ENCODE measurements at regions not wholly inside any gene's neighbourhood (a gene's known extent, or its start where the extent isn't known, plus 50 kb on each side); places are given as distances from the start of the nearest gene placed in this dataset.

DNA sequence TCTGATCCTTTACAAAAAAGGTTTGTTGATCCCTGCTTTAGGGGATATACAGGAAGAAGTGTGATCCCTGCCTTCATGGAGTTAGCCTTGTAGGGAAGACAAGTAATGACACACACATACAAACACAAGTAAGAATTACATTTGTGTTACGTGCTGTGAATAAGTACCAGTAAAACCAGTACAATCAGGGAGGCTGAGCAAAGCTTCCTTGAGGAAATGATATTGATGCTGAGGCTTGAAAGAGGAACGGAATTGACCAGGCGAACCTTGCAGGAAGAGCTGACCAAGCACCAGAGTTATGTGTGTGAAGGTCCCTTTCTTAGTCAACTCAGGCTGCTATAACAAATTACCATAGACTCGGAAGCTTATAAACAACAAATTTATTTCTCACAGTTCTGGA lies 83.6 kb upstream of the CACUL1 start:
- no peak for DNase-seq

DNA sequence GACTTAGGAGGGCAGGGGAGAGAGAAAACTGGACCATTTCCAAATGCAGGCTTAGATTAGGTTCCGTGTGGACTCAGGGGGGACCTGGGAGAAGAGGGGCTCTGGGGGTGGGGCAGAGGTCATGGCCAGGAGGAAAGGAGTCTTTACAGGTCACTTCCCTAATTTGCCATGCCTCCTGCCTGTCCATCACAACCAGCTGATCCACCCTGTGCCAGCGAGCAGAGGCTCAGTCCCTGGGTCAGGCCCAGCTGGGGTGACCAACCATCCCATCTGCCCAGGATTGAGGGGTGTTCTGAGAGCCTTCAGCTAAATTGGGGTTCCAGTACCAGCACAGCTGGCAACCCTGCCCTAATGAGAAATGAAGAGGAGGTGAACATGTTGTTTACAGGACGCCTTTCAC lies 84.6 kb upstream of the CACUL1 start:
- no peak for DNase-seq

DNA sequence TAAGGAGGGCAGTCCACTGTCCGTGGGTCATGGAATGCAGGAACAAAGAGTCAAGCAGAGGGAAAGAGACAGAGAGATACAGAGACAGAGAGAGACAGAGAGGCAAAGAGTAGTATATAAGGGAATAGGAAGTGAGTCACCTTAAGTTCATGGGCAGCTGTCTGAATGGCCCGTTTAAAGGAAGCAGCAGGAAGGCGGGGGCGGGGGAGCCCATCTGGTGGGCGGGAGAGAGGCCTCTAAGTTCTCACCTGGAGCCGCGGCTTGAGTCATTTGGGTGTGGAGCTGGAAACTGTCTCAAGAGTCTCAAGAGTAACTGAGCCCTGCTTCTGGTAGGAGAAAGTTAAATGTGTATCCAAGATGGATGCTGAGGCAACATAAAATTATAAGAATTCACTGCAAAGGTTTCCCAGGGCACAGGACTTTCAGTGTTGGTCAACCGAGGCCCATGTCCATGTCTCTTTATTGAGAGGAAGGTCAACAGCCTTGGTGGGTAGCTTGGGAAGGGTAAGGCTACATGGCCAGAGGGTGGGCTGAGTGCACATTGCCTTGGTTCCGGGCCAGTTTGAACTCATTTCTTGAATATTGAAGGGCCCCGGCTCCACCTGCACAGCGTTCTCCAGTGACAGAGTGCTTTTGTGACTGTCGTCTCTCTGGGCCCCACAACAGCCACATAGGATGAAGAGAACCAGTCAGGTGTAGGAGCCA lies 85.5 kb upstream of the CACUL1 start:
- DNase-seq, result no peak

DNA sequence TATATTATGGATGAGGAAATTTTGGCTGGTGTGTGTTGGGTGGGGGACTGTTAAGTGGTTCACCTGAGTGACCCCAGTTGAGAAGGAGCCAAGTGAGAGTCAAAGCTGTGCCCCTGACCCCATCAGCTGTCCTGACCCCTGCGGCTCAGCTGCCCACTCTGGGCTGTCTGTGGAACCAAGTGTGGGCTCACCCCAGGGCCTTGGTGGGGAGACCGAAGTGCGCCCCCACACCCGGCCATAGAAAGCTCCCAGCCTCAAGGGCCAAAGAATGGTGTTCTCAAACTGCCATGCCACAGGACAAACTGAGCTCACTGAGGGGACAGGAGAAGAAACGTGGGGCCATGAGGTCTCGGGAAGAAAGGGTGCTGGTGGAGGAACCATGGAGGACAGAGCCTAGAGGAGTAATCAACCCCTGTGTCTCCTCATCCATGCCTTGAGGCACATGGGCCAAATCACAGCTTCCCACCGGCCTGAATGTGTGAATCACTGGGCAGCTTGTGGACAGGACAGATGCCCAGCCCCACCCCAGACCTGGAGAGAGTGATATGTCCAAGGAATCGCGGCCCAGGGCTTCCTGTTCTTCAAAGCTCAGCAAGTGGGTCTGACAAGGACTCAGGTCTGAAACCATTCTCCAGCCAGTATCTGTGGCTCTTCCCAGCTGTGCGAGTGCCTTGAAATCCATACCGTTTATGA lies 86.2 kb upstream of the CACUL1 start:
- no peak for DNase-seq

DNA sequence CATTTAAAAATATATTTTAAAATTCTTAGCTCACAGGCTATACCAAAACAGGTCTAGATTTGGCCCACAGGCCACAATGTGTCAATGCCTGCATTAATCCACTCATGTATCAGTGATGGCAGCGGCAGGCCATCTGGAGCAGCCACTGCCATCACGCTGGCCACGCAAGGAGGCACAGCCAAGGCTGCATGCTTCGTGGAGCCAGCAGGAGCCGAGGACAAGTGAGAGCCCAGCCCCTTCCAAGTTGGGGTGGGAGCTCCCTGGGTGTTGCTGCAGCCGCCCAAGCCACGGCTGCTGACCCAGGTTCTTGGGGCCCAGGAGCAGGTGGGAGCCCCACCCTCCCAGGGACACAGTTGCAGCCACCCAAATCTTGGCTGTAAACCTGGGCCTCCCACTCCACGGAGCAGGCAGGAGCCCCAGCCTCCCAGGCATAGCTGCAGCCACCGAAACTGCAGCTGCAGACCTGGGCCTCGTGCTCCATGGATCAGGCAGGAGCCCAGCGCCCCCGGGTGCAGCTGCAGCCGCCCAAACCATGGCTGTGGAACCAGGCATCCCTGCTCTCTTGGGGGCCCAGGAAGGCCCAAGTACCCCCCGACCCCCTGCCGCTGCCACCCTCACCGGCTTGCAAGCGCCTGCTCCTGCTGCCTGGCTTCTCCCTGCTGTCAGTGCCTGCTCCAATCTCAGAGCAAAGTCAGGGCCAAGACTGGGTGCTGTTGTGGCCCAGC lies 87.3 kb upstream of the CACUL1 start:
- DNase-seq, result no peak

DNA sequence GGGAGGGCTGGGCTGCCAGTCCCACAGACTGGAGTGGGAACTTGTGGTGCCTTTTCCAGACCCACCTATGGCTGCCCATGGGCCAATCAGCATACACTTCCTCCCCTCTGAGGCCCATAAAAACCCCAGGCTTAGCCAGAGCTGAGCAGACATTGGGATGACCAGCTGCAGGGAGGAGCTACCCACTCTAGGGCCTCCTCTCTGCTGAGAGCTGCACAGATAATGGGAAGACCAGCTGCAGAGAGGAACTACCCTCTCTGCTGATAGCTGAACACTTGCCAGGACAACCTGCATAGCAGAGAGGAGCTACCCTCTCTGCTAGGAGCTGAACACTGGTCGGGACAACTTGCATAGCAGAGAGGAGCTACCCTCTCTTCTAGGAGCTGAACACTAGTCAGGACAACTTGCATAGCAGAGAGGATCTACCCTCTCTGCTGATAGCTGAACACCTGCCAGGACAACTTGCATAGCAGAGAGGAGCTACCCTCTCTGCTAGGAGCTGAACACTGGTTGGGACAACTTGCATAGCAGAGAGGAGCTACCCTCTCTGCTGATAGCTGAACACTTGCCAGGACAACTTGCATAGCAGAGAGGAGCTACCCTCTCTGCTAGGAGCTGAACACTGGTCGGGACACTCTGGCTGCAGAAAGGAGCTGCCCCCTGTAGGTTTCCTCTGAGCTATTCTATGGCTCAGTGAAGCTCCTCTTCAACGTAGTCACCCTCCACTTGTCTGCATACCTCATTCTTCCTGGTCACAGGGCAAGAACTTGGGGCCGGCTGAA lies 88.3 kb upstream of the CACUL1 start:
- DNase-seq, result no peak

DNA sequence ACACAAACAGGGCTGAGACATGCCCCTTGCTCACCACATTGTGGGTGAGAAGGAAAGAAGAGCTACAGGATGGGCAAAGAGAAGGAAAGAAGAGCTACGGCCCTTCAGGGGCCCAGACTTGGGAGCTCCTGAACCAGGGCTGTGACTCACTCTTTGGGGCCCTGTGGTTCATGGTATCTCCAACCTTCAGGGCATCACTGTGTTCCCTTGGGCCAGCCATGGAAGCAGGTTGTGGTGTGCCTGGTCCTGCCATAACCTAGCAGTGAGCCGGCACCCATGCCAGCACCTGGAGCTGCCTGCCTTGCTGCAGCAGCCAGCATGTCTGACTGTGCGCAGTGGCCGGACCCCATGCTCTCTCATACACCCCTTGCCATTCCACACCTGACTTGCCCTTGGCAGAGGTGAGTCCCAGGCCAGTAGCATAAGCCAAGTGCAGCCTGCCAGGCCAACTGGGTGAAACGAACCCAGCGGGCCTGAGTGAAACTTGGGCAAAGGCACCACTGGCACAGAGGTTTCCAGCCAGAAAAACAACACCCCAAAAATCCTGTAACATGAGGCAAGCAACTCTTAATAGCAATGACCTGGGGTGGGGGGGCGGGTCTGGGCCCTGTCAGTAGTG lies 89.0 kb upstream of the CACUL1 start:
- no peak for DNase-seq

DNA sequence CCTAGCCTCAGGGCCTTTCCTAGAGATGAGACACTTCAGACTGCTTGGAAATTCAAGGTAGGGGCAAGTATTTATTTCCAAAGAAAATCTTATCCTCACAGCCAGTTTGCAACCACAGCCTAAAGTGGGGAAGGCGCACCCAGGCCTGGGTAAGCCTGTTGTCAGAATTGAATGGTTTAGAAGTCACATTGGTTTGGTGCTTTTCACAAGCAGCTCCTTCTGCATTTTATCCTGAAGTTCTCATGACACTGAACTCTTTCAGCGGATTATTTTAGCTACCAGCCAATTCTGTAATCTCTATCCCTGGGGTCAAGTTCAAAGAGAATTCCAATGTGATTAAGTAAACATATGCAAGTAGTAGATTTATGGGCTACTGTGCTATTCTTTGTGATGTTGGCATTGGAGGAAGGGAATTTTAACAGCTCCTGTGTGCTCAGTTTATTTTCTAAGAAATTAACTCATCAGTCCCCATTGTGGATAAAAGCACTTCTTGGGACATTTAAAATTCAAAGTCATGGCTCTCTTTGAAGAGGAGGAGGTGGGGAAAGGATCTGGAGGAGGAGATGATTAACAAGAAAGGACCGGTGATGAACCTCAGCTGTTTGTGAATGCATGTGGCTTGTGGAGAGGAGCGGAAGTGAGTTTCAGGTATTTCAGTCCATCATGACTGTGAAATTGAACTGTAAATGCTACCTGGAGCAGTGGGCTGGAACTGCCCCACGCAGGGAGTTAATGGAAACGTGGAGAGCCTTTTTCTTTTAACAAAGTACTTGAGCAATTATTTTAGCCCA lies 90.2 kb upstream of the CACUL1 start:
- DNase-seq, result no peak

DNA sequence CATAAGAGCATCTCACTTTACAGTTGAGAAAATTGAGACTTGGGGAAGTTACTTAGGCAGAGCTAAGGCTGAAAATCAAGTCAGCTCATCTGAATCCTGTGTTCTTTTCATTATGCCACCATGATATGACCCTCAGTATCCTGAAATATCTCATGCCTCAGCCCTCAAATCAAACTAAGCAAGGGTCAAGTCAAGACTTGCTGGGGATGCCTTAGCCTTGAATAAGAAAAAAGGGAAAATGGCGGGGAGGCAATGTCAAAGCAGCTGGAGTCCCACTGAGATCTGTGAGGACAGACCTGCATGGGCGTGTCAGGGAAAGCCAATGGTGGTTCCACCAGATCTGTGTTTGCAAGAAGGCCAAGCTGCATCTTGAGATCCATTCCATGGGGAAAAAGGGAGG lies 91.0 kb upstream of the CACUL1 start:
- no peak for DNase-seq

DNA sequence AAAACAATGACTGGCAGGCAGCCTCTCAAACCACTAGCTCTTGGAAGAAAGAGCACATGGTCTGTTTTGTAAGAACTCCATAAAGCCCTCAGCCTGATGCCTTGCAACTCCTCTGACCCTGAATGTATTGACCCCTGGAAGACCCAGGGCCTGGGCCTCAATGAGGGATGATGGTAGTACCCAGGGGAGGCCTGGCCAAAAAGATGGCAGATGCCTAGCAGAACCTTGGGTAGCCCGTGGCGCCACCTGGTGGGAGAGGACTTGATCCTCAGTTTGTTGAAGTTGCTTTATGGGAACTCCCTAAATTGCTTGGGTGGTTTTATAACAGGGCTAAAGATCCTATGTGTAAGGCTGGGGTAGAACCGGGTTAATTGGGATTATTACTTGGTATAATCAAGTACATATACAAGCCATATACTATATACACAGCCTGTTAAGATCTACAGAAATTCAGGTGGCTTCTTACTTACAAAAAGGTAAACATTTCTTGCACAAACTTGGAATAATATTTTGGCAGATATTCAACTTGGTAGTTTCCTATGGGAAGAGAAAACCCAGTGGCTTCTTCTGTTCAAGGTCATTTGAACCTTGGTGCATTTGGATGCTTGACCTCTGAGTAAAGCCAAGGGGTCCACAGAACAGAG lies 95.8 kb upstream of the CACUL1 start:
- peak; percentile 35 for DNase-seq

DNA sequence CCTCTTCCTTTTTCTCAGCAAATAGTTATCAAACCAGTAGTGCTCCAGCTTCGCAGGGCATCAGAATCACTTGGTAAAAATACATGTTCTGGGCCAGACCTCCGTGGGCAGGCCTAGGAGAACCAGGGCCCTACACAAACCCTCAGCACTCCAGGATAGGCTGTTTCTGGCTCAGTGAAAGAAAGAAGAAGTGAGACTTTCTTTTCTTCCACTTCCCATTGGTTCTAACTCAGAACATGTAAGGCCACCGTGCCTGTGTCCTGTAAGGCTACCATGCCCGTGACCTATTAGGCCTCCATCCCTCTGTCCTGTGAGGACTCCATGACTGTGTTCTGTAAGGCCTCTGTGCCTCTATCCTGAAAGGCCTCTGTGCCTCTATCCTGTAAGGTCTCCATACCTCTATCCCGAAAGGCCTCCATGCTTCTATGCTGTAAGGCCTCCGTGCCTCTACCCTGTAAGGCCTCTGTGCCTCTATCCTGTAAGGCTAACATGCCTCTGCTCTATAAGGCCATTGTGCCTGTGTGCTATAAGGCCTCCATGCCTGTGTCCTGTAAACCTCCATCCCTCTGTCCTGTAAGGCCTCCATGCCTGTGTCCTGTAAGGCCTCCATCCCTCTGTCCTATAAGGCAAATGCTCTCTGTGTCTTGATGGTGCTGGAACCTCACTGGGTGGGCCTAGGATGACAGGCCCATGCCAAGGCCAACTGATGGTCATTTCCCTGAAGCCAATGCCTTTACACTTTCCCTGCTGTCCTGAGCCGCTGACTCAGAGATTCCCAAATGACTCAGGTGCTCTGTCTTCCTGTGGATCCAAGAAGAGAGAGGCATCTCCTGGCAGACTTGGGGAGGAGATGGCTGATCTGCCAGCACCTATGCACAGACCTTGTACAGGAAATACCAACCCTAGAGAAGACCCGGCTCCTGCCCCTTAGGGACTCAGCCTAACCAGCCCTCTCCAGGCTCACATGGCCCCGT lies 96.6 kb upstream of the CACUL1 start:
- no peak for DNase-seq

DNA sequence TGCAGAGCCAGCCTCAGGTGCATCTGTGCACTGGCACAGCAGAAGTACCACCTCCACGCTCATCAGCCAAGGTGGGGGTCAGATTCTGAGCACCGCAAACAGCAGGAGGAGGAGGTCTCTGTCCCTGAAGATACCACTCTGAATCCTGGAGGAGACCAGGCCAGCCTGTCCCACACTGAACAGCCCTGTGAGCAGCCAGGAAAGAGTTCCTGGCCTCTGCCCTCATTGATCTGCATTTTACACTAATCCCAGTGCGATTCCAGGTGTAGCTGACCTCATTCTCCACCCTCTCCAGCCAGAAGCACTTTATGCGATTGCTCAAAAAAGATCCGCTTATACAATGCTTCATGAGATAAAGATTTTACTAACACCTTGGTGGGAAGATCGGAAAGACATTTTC lies 99.1 kb upstream of the CACUL1 start:
- no peak for DNase-seq

DNA sequence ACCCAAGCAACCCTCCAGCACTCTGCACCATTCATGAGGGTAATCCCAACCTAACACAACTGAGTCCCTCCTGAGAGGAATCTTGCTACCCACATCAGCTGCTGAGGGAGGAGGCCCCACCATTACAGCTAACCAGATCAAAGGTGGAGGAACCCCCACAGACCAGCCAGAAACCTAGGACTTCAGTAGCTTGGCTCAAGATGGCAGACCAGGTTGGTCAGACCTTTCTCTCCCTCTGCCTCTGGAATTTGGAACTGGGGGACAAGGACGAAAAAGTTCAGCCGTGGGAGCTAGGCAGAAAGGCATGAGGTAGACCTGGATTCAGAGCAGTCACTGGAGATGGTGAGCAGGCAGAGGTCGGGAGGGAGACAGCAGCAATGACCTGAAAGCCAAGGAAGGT lies 101.3 kb upstream of the CACUL1 start:
- DNase-seq, result no peak

DNA sequence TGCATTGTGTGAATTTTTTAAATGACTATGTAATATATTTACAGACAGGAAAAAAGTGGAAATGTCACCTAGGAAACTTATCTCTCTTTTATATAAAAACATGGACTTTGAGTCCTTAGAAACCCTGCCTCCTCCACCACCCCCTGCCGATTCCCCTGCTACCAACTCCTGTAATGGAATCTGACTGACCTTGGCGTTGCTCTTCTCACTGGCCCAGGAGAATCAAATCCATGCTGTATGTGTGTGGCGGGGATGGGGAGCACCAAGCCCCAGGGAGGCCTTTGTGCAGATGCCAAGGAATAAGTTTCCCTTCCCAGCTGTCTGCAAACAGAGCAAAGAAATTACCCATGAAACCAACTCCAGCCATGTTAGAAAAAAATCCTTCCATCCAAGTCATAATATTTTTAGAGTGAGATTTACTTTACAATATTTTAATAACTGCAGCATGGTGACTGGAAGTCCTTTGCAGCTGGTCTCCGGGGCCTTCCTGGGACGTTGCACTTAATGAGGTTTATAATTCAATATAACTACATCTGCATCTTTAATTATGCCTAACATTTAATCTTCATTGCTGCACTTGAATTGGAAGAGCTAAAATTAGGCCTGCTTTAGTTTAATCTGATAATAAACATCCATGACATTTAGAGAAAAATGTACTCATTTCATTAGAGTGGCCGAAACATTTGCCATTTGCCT lies 111.4 kb upstream of the CACUL1 start:
- no peak for DNase-seq

DNA sequence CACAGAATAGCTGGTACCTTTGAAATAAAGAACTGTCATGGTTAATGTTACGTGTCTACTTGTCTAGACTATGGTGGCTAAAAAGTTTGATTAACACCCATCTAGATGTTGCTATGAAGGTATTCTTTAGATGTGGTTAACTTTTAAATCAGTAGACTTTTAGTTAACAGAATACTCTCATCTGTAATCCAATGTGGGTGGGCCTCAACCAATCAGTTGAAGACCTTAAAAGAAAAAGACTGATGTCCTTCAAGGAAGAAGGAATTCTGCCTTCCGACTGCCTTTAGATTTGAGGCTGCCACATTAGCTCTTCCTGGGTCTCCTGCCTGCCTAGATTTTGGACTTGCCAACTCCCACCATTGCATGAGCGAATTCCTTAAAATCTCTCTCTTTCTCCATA lies 113.0 kb upstream of the CACUL1 start:
- no peak for DNase-seq

DNA sequence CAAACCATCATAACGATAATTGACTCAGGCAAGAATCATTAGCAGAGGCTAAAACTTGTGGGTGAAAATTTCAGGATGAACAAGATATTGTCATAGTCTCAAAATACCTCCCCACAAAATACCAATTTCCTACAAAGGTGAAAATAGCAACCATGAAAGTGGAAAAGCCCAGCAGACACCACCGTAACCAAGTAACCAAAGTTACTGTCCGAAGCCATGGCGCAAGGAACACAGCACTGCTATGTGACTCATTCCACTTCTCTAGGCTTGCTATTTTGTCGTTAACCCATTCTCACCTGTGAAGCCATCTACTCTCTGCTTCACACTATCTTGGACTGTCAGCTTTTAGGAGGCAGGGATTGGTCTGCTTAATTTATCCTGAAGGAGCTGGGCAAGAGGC lies 113.8 kb upstream of the CACUL1 start:
- DNase-seq, result no peak

DNA sequence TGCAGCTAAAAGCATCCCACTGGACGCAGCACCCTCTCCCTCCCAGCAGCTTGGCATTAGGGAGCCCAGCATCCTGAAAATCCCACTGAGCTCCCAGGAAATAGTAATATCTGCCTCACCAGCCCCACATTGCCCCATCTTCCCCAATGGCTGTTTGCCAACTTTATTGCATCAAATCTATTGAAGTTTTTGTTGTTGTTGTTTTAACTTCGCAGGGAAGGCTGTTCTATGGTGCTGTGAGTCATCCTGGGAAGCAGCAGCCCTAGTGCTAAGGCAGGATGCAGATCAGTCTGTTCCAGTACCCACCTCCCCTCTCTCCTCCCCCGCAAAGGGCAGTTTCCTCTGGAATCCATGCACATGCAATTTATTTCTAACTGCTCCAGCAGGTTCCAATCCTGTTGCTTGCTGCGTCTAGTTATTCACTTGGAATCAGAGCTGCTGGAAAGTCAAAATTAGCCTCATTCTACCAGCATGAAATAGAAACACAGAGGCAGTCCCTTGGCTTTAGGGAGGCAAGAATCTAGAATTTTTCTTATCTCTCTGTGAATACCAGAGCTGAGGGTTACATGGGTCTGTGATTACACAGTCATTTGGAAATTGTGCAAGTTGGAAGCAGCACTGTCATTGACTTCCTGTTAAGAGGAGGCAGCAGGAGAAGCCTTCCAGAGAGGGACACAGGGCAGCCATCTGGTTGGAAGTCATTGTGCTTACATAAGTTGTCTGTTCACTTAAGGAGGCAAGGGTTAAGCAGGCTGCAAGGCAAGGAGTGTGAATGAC lies 115.9 kb upstream of the CACUL1 start:
- DNase-seq, result peak; percentile 69

DNA sequence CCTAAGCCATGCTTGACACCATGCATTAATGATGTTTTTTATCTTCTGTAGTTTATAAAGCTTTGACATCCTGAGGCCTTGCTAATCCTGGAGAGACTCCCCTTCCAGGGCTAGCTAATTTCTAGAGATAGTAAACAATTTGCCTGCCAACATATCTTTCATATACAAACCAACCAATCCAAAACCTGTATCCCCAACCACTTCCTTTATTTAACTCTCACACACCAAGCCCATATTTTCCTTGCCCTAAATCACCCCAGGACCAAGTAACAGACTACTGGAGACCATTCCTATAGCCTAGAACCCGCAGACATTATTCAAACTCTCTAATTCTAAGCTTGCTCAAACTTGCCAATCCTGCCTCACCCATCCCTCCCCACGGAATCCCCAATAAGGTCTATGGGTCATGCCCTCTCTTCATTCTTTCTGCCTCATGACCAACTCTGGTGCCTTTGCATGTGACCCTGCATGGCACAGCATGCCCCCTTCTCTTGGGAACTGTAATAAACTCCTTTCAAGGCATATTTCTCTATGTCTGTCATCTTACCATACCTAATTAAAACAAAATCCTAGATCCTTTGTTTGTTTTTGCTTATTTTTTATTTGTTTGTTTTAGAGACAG lies 116.6 kb upstream of the CACUL1 start:
- DNase-seq, result no peak
